Activated T-helper 1 cell treated with anti-CD3 and anti-CD28 coated beads, Interleukin-2, amount 50 U/mL, for 16 hours (primary cell): ENCODE measurements at regions not wholly inside any gene's neighbourhood (a gene's known extent, or its start where the extent isn't known, plus 50 kb on each side); places are given as distances from the start of the nearest gene placed in this dataset.
"Not testable (repeated sequence)": the region's sequence is repeated elsewhere in the genome, so short reads cannot be mapped to it uniquely, and the experiment has no call there.

Experiments
- DNase-seq, 2 donors: peaks; one replicate each; pipeline ENCODE4 v3.0.0-alpha.2; 2020; ENCODE audit warnings: low read depth in 1 of 2, low spot score in 1 of 2

GRCh38 chr21:6428498-6429092 is 4092.8 kb upstream of the TPTE start:
- not testable (repeated sequence) for DNase-seq

- not testable (repeated sequence) for DNase-seq
Observed at GRCh38 chr21:6429924-6430323, 4091.5 kb upstream of the TPTE start.

GRCh38 chr21:6433149-6433548 is 4088.2 kb upstream of the TPTE start:
- DNase-seq: not testable (repeated sequence)

- not testable (repeated sequence) for DNase-seq
Observed at GRCh38 chr21:6436205-6436604, 4085.2 kb upstream of the TPTE start.

GRCh38 chr21:6436971-6437833 is 4084.2 kb upstream of the TPTE start:
- not testable (repeated sequence) for DNase-seq

GRCh38 chr21:6437834-6438187 is 4083.6 kb upstream of the TPTE start:
- not testable (repeated sequence) for DNase-seq

GRCh38 chr21:6439058-6439457 is 4082.3 kb upstream of the TPTE start:
- DNase-seq: not testable (repeated sequence)

- DNase-seq: not testable (repeated sequence)
Observed at GRCh38 chr21:6454648-6455340, 4066.6 kb upstream of the TPTE start.

- DNase-seq: not testable (repeated sequence)
Observed at GRCh38 chr21:6456011-6456661, 4065.2 kb upstream of the TPTE start.

GRCh38 chr21:6459761-6460160 is 4061.6 kb upstream of the TPTE start:
- not testable (repeated sequence) for DNase-seq

GRCh38 chr21:6461358-6461757 is 4060.0 kb upstream of the TPTE start:
- not testable (repeated sequence) for DNase-seq

- DNase-seq: not testable (repeated sequence)
Observed at GRCh38 chr21:6464419-6464818, 4057.0 kb upstream of the TPTE start.

GRCh38 chr21:6466081-6466698 is 4055.2 kb upstream of the TPTE start:
- DNase-seq: not testable (repeated sequence)

GRCh38 chr21:6466707-6467106 is 4054.7 kb upstream of the TPTE start:
- DNase-seq: not testable (repeated sequence)

GRCh38 chr21:6467189-6467774 is 4054.1 kb upstream of the TPTE start:
- DNase-seq: not testable (repeated sequence)

- DNase-seq: not testable (repeated sequence)
Observed at GRCh38 chr21:6467907-6468306, 4053.5 kb upstream of the TPTE start.

GRCh38 chr21:6468331-6468860 is 4053.0 kb upstream of the TPTE start:
- DNase-seq: not testable (repeated sequence)

GRCh38 chr21:6474250-6474968 is 4047.0 kb upstream of the TPTE start:
- not testable (repeated sequence) for DNase-seq

GRCh38 chr21:6481116-6481515 is 4040.3 kb upstream of the TPTE start:
- DNase-seq: not testable (repeated sequence)
